GM19372 (cell line): ENCODE measurements at regions not wholly inside any gene's neighbourhood (a gene's known extent, or its start where the extent isn't known, plus 50 kb on each side); places are given as distances from the start of the nearest gene placed in this dataset.
A peak's percentile ranks its signal among the peaks of the same experiment; 100 is the strongest.
"Not testable (repeated sequence)": the region's sequence is repeated elsewhere in the genome, so short reads cannot be mapped to it uniquely, and the experiment has no call there.

Experiments
- ATAC-seq: cut with Tn5 transposase; IDR thresholded peaks from one replicate; pipeline ENCODE4 v1.9.1; 2021; ENCODE audit warnings: mild to moderate bottlenecking, low read depth, moderate library complexity; ENCODE audit not compliant: unreplicated experiment

GRCh38 chrX:121405826-121406225 is 358.4 kb downstream of the GLUD2 start:
- ATAC-seq: no peak

DNA sequence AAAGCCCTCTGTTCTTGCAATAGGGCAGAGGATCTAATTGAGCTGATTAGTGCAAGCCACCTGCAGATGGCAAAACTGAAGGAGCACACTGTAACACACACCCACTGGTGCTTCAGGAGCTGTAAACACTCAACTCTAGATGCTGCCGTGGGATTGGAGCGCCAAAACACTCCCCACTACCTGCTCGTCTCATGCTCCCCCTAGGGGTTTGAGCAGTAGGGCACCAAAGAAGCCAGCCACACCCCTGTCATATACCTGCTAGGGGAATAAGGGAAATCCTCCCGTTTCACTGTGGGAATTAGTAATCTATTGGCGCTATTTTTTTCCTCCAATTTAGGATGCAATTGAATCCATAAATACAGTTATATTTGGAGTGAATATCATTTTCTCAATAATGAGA is 360.2 kb downstream of the GLUD2 start:
- no peak for ATAC-seq

DNA sequence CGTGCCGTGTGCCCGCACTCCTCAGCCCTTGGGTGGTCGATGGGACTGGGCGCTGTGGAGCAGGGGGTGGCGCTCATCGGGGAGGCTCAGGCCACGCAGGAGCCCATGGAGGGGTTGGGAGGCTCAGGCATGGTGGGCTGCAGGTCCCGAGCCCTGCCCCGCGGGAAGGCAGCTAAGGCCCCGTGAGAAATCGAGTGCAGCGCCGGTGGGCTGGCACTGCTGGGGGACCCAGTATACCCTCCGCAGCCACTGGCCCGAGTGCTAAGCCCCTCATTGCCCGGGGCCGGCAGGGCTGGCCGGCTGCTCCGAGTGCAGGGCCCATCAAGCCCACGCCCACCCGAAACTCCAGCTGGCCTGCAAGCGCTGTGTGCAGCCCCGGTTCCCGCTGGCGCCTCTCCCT is 384.1 kb downstream of the GLUD2 start:
- not testable (repeated sequence) for ATAC-seq

DNA sequence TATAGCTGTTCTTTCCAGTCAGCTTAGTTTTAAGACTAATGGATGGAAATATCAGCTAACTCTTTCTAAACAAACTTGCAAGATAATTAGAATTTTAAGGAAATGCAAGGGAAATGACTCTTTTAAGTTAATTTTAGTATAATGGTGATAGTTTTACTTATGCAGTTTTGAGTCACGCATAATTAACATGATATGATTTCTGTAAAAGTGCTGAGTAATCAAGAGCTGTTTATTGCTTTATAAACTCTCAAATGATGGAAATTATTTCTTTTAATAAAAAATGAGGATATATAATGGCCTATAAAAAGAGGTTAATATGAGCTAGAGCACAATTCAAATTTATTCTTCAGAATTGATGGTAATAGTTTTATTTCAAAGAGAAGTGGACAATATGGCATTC is 385.9 kb downstream of the GLUD2 start:
- ATAC-seq: no peak

GRCh38 chrX:121437666-121438065 is 390.3 kb downstream of the GLUD2 start:
- not testable (repeated sequence) for ATAC-seq

DNA sequence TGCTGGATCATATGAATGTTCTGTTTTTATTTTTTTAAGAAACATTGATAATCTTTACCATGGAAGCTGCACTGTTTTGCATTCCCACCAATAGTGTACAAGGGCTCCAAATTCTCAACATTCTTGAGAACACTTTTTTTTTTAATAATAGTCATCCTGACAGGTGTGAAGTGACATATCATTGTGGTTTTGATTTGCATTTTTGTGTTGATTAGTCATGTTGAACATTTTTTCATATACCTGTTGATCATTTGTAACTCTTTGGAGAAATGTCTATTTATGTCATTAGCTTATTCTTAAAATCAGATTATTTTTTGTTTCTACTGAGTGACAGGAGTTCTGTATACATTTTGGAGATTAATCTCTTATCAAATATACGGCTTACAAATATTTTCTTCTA is 408.5 kb downstream of the GLUD2 start:
- no peak for ATAC-seq

- ATAC-seq: no peak
Measured at GRCh38 chrX:121456315-121456714, 408.9 kb downstream of the GLUD2 start.

DNA sequence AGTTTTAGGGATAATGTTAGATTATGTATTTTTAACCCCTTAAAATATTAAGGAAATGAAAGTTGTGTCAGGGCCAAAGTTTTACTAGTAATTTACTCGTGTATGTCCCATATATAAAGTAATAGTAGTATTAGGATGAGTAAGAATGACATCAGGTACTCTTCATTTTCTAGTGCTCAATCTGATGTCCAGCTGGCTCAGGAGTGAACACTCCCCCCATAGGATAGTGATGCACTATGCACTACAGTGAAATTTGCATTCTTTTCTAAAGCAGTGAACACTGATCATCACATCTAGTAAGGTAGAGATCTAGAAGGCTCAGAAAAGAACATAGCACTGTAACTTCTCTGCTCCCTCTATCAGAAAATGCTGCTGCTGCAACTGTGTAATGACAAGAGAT is 409.7 kb downstream of the GLUD2 start:
- no peak for ATAC-seq

GRCh38 chrX:121479406-121479805 is 432.0 kb downstream of the GLUD2 start:
- no peak for ATAC-seq

GRCh38 chrX:121496966-121497365 is 449.6 kb downstream of the GLUD2 start:
- no peak for ATAC-seq

- no peak for ATAC-seq
Measured at GRCh38 chrX:121504153-121504552, 456.7 kb downstream of the GLUD2 start.

GRCh38 chrX:121546317-121546716 is 498.9 kb downstream of the GLUD2 start:
- no peak for ATAC-seq

GRCh38 chrX:121558886-121559285 is 511.5 kb downstream of the GLUD2 start:
- no peak for ATAC-seq

GRCh38 chrX:121562616-121563015 is 515.2 kb downstream of the GLUD2 start:
- no peak for ATAC-seq

DNA sequence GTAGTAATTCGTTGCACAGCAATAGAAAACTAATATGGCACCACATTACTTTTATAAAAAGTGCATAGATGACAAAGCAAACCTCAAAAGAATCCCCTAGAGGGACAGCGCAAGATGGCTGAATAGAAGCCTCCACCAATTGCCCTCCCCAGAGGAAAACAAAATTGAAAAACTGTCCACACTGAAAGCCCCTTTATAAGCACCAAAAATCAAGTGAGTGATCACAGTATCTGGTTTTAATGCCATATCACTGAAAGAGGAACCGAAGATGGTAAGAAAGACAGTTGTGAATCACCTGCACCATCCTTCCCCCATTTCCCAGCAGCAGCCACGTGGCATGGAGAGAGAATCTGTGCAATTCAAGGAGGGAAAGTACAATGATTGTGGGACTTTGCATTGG is 522.2 kb downstream of the GLUD2 start:
- no peak for ATAC-seq

DNA sequence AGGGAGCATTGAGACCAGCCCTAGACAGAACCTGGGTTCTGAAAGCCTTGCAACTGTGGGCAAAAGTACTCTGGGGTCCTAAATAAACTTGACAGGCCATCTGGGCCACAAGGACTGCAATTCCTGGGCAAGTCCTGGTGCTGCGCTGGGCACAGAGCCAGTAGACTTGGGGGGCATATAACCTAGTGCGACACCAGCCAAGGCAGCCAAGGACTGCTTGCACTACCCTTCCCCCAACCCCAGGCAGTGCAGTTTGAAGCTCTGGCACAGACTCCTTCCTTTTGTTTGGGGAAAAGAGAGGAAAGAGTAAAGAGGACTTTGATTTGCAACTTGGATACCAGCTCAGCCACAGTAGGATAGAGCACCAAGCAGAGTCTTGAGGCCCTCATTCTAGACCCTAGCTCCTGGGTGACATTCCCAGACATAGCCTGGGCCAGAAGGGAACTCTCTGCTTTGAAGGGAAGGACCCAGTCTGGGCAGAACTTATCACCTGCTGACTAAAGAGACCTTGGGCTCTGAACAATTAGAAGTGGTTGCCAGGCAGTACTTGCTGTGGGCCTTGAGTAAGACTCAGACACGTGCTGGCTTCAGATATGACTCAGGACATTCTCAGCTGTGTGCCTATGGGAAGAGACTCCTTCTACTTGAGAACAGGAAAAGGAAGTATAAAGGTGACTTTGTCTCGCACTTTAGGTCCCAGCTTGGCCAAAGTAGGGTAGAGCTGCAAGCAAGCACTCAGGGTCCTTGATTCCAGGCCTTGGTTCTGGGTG is 522.8 kb downstream of the GLUD2 start:
- ATAC-seq: no peak

GRCh38 chrX:121571333-121571732 is 523.9 kb downstream of the GLUD2 start:
- ATAC-seq: no peak

GRCh38 chrX:121574384-121574783 is 527.0 kb downstream of the GLUD2 start:
- ATAC-seq: not testable (repeated sequence)

- peak; percentile 59 for ATAC-seq
Measured at GRCh38 chrX:121579016-121579760, 531.8 kb downstream of the GLUD2 start.

- ATAC-seq: no peak
Measured at GRCh38 chrX:121581885-121582284, 534.5 kb downstream of the GLUD2 start.

GRCh38 chrX:121585626-121586025 is 538.2 kb downstream of the GLUD2 start:
- no peak for ATAC-seq

GRCh38 chrX:121592884-121593283 is 545.5 kb downstream of the GLUD2 start:
- no peak for ATAC-seq
